GM10266 (cell line): ENCODE measurements at regions not wholly inside any gene's neighbourhood (a gene's known extent, or its start where the extent isn't known, plus 50 kb on each side); places are given as distances from the start of the nearest gene placed in this dataset.

Source experiments
- DNase-seq: peaks from one replicate; pipeline ENCODE4 v3.0.0; 2012; ENCODE audit errors: extremely low spot score
- TF ChIP-seq, protein P1 (sequence below): IDR thresholded peaks from 2 replicates; pipeline ENCODE4 v1.5.1; 2012; ENCODE audit warnings: mild to moderate bottlenecking, low read depth; ENCODE audit not compliant: control insufficient read depth, insufficient read depth; ENCODE audit errors: missing control alignments

- TF ChIP-seq, protein P1, sequence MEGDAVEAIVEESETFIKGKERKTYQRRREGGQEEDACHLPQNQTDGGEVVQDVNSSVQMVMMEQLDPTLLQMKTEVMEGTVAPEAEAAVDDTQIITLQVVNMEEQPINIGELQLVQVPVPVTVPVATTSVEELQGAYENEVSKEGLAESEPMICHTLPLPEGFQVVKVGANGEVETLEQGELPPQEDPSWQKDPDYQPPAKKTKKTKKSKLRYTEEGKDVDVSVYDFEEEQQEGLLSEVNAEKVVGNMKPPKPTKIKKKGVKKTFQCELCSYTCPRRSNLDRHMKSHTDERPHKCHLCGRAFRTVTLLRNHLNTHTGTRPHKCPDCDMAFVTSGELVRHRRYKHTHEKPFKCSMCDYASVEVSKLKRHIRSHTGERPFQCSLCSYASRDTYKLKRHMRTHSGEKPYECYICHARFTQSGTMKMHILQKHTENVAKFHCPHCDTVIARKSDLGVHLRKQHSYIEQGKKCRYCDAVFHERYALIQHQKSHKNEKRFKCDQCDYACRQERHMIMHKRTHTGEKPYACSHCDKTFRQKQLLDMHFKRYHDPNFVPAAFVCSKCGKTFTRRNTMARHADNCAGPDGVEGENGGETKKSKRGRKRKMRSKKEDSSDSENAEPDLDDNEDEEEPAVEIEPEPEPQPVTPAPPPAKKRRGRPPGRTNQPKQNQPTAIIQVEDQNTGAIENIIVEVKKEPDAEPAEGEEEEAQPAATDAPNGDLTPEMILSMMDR = no peak
- DNase-seq = no peak
These were observed 102.6 kb upstream of the PDE5A start for GRCh38 chr4:119731146-119731742.

- no peak for DNase-seq
- TF ChIP-seq, protein P1 = no peak
These were observed 102.0 kb upstream of the PDE5A start for GRCh38 chr4:119730671-119730950.

DNA sequence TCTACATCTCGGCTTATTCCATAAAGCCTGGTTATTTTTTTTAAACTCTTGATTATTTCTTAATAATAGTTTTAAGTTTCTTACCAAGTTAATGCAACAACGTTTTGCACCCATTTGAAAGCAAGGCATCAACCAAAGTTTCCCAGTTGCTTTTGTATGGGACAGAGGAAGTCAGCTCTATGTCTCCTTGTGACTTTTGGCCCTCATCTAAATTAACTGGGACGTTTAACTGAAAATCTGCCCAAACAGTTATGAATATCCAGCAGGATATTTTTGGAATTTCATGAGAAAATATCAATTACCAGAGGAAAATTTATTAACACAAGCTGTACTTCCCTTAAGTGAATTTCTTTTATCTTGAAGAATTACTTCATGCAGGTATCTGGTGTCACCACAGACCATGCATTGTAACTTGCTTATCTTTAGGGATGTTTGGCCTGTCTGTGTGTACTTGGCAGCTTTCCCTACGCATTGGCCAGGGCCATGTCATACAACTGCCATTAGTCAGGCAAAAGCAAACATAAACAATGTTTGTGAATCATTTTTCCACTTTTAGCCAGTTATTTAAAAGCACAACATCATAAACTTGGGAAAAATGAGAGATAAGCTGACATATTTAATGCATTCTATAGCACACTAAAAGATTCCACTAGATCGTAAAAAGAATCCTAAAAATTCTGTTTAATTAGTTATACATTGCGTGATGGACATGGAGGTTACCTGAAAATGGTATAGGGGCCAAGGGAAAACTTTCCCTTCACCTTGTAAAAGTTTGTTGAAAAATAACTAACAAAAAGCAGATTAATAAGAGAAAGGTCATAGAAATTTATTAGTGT lies 101.4 kb upstream of the PDE5A start:
- DNase-seq = no peak

DNA sequence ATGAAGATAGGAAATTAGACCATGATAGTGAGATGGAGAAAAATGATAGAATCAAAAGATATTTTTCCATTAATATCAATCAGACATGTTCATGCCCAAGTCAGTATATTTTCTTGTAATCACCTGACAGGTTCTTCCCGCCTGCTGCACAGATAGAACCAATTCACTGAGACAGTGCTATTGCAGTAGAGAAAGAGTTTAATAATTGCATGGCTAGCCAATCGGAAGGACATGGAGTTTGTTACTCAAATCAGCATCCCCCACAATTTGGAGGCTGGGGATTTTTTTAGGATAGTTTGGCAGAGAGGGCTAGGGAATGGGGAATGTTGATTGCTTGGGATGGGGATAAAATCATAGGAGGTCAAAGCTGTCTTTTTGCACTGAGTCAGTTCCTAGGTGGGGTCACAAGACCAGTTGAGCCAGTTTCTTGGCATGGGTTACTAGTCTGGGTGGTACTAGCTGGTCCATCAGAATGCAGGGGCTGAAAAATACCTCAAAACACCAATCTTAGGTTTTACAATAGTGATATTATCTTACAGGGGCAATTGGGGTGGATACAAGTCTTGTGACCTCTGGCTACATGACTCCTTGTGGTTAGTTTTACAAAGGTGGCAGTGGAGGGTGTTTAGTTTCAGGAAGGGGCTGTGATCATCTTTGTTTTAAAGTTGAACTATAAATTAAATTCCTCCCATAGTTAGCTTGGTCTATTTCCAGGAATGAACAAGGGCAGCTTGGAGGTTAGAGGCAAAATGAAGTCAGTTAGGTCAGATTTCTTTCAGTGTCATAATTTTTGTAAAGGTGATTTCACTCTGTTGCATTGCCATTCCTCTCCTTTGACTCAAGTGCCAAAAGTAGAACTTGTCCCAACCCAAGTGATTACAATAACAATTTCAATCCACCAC lies 100.3 kb upstream of the PDE5A start:
- no peak for DNase-seq
- TF ChIP-seq, protein P1 = no peak

More for the DNA sequence above, 101.4 kb upstream of the PDE5A start:
- TF ChIP-seq, protein P1 = no peak

GRCh38 chr4:119728185-119728584 lies 99.6 kb upstream of the PDE5A start:
- TF ChIP-seq, protein P1 = no peak
- no peak for DNase-seq

DNA sequence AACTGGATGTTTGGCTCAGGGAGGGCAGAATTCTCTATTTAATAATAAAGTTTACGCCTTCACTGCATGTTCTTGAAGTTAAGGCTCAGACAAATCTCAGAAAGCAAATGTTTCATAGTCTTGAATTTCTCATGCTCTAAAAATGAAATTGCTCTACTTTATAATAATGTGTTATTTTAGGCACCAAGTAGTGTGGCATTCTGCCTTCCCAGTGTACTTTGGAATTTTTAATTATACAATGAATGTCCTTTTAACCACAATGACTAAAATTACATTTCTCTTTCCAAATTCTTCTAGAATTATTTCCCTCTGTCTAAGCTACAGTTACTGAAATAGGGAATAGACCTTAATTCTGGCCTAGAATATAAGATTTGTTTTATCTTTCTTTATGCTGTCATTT lies 97.9 kb upstream of the PDE5A start:
- no peak for DNase-seq
- TF ChIP-seq, protein P1 = no peak

DNA sequence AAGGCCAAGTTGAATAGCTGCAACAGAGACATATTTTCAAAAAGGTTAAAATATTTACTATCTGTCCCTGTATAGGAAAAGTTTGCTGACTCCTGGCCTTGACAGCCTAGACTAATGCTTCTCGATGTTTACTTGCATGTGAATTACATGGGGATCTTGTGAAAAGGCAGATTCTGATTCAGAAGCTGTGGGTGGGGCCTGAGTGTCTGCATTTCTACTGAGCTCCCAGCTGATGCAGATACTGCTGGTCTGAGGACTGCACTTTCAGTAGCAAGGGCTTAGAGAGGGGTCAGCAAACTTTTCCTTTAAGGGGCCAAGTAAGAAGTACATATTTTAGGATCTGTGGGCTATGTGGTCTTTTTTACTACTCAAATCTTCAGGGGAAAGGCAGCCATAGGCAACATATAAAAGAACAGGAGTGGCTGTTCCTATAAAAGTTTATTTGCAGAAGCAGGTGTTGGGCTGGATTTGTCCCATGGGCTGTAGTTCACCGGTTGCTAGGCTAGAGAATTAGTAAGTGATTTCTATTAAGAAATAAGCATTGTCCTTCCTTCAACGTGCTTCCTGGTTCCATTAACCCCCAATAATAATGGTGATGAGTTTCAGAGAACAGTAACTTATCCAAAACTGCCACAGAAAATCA lies 97.2 kb upstream of the PDE5A start:
- TF ChIP-seq, protein P1 = no peak
- DNase-seq = no peak
